GM23248 (cell line): ENCODE measurements at regions not wholly inside any gene's neighbourhood (a gene's known extent, or its start where the extent isn't known, plus 50 kb on each side); places are given as distances from the start of the nearest gene placed in this dataset.
"Not testable (repeated sequence)": the region's sequence is repeated elsewhere in the genome, so short reads cannot be mapped to it uniquely, and the experiment has no call there.

Experiments used
- DNase-seq: peaks from one replicate; pipeline ENCODE4 v3.0.0-alpha.2; 2015
- H2AFZ ChIP-seq: fragments of 200-600 bp; sonication (generic); 2 replicates; pipeline ENCODE4 v1.6.1; 2016; ENCODE audit warnings: antibody characterized with exemption
- H3F3A ChIP-seq: fragments of 200-600 bp; sonication (generic); 2 replicates; pipeline ENCODE4 v1.6.1; 2016; ENCODE audit warnings: mild to moderate bottlenecking, antibody characterized with exemption, mixed run types; ENCODE audit not compliant: insufficient read depth
- H3K27ac ChIP-seq: fragments of 200-600 bp; sonication (generic); 2 replicates; pipeline ENCODE4 v1.5.1; 2016; ENCODE audit warnings: mild to moderate bottlenecking
- H3K27me3 ChIP-seq: fragments of 200-600 bp; sonication (generic); replicated peaks from 2 replicates; pipeline ENCODE4 v1.6.1; 2016; ENCODE audit warnings: mild to moderate bottlenecking; ENCODE audit not compliant: insufficient read depth
- H3K36me3 ChIP-seq: fragments of 200-600 bp; sonication (generic); 2 replicates; pipeline ENCODE4 v1.6.1; 2016; ENCODE audit warnings: low read depth, mild to moderate bottlenecking
- H3K4me1 ChIP-seq: fragments of 200-600 bp; sonication (generic); 2 replicates; pipeline ENCODE4 v1.6.1; 2016; ENCODE audit warnings: mild to moderate bottlenecking; ENCODE audit not compliant: insufficient read depth
- H3K4me2 ChIP-seq: fragments of 200-600 bp; sonication (generic); one replicate; pipeline ENCODE4 v1.6.1; 2016; ENCODE audit warnings: mild to moderate bottlenecking; ENCODE audit not compliant: unreplicated experiment
- H3K4me3 ChIP-seq: fragments of 200-600 bp; sonication (generic); 2 replicates; pipeline ENCODE4 v1.5.1; 2016; ENCODE audit warnings: mild to moderate bottlenecking
- H3K79me2 ChIP-seq: fragments of 200-600 bp; sonication (generic); 2 replicates; pipeline ENCODE4 v1.6.1; 2016; ENCODE audit warnings: mild to moderate bottlenecking; ENCODE audit not compliant: insufficient read depth
- H3K9ac ChIP-seq: fragments of 200-600 bp; sonication (generic); 2 replicates; pipeline ENCODE4 v1.6.1; 2016; ENCODE audit warnings: mild to moderate bottlenecking
- H3K9me2 ChIP-seq: fragments of 200-600 bp; sonication (generic); 2 replicates; pipeline ENCODE4 v1.6.1; 2016; ENCODE audit warnings: mixed run types, mild to moderate bottlenecking, moderate library complexity; ENCODE audit not compliant: insufficient read depth
- H3K9me3 ChIP-seq: fragments of 200-600 bp; sonication (generic); one replicate; pipeline ENCODE4 v1.6.1; 2017; ENCODE audit warnings: low read depth
- H4K20me1 ChIP-seq: fragments of 200-600 bp; sonication (generic); 2 replicates; pipeline ENCODE4 v1.6.0; 2016; ENCODE audit not compliant: insufficient read depth
- EZH2 ChIP-seq: fragments of 200-600 bp; sonication (generic); IDR thresholded peaks from 2 replicates; pipeline ENCODE4 v1.6.1; 2018; ENCODE audit warnings: antibody characterized with exemption, mild to moderate bottlenecking; ENCODE audit not compliant: insufficient read depth, poor library complexity, severe bottlenecking
- EZH2phosphoT487 ChIP-seq: fragments of 200-600 bp; sonication (generic); IDR thresholded peaks from 2 replicates; pipeline ENCODE4 v1.6.1; 2018; ENCODE audit warnings: antibody characterized with exemption, moderate library complexity, mild to moderate bottlenecking, low read depth; ENCODE audit not compliant: insufficient read depth
- WGBS, 2 experiments: methylation state at CpG; one replicate each; pipeline ENCODE4 v1.1.6; 2015 to 2017; ENCODE audit warnings: low lambda C conversion rate in 2 of 2, low coverage in 1 of 2; ENCODE audit errors: missing lambda C conversion rate in 2 of 2; 5-methylcytosine and 5-hydroxymethylcytosine counted together
- in situ Hi-C: fragments of 300-500 bp; cut with MboI; formaldehyde crosslinking; loops from 2 replicates; pipeline ENCODE4 v1.15.0; 2020

GRCh38 chr13:81104035-81104715 lies 763.2 kb upstream of the SPRY2 start:
- H2AFZ ChIP-seq = no peak overlapping the region
- H3K79me2 ChIP-seq = no peaks in the 10 kb centered on the region
- H3K4me1 ChIP-seq = no peaks in the 10 kb centered on the region
- H4K20me1 ChIP-seq = no peaks in the 10 kb centered on the region
- no peaks in the 10 kb centered on the region for H3K36me3 ChIP-seq
- H3K9me3 ChIP-seq = no peaks in the 10 kb centered on the region
- WGBS, 2 experiments = 14 to 20% methylated on average over 1 of the region's 1 CpG
- H3K4me3 ChIP-seq = no peak overlapping the region
- no peak for TF ChIP-seq EZH2
- TF ChIP-seq EZH2phosphoT487 = no peak
- no peak for DNase-seq
- no peak overlapping the region for H3K4me2 ChIP-seq
- no peak overlapping the region for H3K9ac ChIP-seq
- H3F3A ChIP-seq = no peaks in the 10 kb centered on the region
- H3K27me3 ChIP-seq = no peaks in the 10 kb centered on the region
- in situ Hi-C loops = no loop called here
- H3K27ac ChIP-seq = no peak overlapping the region
- H3K9me2 ChIP-seq = no peaks in the 10 kb centered on the region

- H3K27me3 ChIP-seq, H4K20me1 ChIP-seq, H3K27ac ChIP-seq, H3K9ac ChIP-seq, H2AFZ ChIP-seq, H3K4me2 ChIP-seq, H3K79me2 ChIP-seq, H3F3A ChIP-seq, H3K36me3 ChIP-seq, H3K4me3 ChIP-seq, in situ Hi-C loops, H3K4me1 ChIP-seq, H3K9me2 ChIP-seq, H3K9me3 ChIP-seq, DNase-seq: not testable (repeated sequence)
- 68 to 71% methylated on average over 5 to 24 of the region's 27 CpGs for WGBS, 2 experiments
These were observed 761.1 kb upstream of the SPRY2 start for GRCh38 chr13:81102066-81102465.

DNA sequence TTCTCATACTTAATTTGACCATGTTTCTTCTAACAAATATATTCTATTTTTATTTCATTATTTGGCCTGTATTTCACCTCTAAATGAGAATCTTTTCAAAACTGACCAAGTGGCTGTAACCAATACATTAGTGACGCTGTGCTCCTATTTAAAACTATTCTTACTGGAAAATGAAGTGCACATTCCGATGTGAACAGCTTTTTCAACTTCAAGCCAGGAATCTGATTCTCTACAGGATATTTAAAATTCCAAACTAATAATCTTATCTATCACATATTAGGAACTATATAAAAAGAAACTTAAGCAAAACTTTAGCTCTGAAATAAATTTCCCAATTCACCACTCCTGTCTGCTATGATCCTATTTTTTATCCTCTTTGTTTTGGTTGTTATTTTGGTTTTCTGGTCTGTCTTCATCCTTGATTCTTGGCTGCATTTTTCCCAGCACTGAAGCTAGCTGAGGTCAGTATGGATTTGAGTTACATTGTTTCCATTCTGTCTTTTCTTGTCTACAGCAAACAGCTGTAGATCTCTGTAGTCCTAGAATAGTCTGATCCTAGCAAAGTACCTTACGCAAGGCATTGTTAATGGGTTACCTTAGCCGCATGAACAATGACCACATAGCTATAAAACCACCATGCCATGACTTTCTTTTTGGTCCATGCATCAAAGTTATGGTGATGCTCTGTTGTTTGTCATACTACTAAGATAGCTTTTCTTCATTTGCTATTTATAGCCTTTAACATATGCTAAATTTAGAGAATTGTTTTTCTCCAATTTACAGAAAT lies 748.6 kb upstream of the SPRY2 start:
- Histone ChIP-seq H3K4me1 (no peaks in the 10 kb centered on the region), H3K9ac (no peak overlapping the region), H3F3A (no peaks in the 10 kb centered on the region), H3K27ac (no peak overlapping the region), H3K36me3 (no peaks in the 10 kb centered on the region), H2AFZ (no peak overlapping the region), H3K79me2 (no peaks in the 10 kb centered on the region), H4K20me1 (no peaks in the 10 kb centered on the region), H3K9me3 (no peaks in the 10 kb centered on the region), H3K9me2 (no peaks in the 10 kb centered on the region), H3K4me2 (no peak overlapping the region), H3K4me3 (no peak overlapping the region), H3K27me3 (no peaks in the 10 kb centered on the region)
- no peak for DNase-seq
- in situ Hi-C loops = no loop called here
- no peak for TF ChIP-seq EZH2phosphoT487
- TF ChIP-seq EZH2 = no peak
- 36 to 38% methylated on average over 4 of the region's 4 CpGs for WGBS, 2 experiments

- no peaks in the 10 kb centered on the region for H3K4me1 ChIP-seq
- no peaks in the 10 kb centered on the region for H3K9me2 ChIP-seq
- no peak for DNase-seq
- no peaks in the 10 kb centered on the region for H3K79me2 ChIP-seq
- no peaks in the 10 kb centered on the region for H3F3A ChIP-seq
- H3K4me2 ChIP-seq = no peak overlapping the region
- H4K20me1 ChIP-seq = no peaks in the 10 kb centered on the region
- H3K4me3 ChIP-seq = no peak overlapping the region
- H3K9me3 ChIP-seq = no peaks in the 10 kb centered on the region
- no peak overlapping the region for H2AFZ ChIP-seq
- no peak overlapping the region for H3K9ac ChIP-seq
- H3K27me3 ChIP-seq = no peaks in the 10 kb centered on the region
- TF ChIP-seq EZH2phosphoT487 = no peak
- no peak for TF ChIP-seq EZH2
- WGBS, 2 experiments = 15 to 18% methylated on average over 2 of the region's 2 CpGs
- H3K36me3 ChIP-seq = no peaks in the 10 kb centered on the region
- in situ Hi-C loops = no loop called here
- H3K27ac ChIP-seq = no peak overlapping the region
These were observed 740.1 kb upstream of the SPRY2 start for GRCh38 chr13:81080911-81081454.
